Activated CD8-positive, alpha-beta memory T cell treated with anti-CD3 and anti-CD28 coated beads for 48 hours (primary cell): ENCODE measurements at regions not wholly inside any gene's neighbourhood (a gene's known extent, or its start where the extent isn't known, plus 50 kb on each side); places are given as distances from the start of the nearest gene placed in this dataset.
"Not testable (repeated sequence)": the region's sequence is repeated elsewhere in the genome, so short reads cannot be mapped to it uniquely, and the experiment has no call there.

ENCODE experiments used
- DNase-seq, 3 experiments: peaks; one replicate each; pipeline ENCODE4 v3.0.0-alpha.2; 2020; ENCODE audit warnings: low read depth in 2 of 3, low spot score in 2 of 3

DNA sequence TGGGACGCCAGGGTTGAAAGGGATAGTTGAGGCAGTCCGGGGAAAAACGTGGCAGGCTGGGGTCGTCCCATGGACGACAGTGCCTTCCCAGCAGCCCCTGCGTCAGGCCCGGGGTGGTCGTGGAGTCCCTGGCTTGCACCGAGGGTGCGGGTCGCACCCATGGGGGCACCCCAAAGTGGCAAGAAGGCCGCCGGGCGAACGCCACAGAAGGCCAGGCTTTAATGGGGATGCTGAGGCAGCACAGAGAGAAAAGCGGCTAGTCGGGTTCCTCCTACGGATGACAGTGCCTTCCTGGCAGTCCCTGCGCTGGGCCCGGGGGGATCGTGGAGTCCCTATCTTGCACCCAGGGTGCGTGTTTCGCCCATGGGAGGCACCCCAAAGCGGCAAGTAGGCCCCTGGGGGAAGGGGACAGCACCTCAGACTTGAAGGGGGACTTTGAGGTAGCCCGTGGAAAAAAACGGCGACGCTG is 158.6 kb upstream of the ALG10B start:
- no peak for DNase-seq

DNA sequence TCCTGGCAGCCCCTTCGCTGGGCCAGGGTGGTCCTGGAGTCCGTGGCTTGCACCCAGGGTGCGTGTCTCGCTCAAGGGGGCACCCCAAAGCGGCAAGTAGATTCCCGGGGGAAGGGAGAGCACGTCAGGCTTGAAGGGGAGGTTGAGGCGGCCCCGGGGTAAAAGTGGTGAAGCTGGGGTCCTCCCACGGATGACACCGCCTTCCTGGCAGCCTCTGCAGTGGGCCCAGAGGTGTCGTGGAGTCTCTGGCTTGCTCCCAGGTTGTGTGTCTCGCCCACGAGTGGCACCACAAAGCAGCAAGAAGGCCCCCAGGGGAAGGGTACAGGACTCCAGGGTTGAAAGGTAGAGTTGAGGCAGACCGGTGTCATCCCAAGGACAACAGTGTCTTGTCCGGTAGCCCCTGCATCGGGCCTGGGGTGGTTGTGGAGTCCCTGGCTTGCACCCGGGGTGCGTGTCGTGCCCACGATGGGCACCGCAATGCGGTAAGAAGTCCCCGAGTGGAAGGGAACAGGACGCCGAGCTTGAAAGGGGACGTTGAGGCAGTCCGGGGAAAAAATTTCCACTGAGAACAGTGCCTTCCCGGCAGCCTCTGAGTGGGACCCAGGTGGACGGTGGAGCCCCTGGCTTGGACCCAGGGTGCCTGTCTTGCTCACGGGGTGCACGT is 158.0 kb upstream of the ALG10B start:
- DNase-seq, result no peak

DNA sequence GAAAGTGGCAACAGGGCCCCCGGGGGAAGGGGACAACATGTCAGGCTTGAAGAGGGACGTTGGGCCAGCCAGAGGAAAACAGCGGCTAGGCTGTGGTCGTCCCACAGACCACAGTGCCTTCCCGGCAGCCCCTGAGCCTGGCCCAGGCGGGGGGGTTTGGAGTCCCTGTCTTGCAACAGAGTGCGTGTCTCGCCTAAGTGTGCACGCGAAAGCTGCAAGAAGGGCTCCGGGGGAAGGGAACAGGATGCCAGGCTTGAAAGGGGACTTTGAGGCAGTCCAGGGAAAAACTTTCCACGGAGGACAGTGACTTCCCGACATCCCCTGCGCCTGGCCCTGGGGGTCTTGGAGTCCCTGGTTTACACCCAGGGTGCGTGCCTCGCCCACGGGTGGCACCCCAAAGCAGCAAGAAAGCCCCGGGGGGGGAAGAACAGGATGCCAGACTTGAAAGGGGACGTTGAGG is 157.5 kb upstream of the ALG10B start:
- no peak for DNase-seq

DNA sequence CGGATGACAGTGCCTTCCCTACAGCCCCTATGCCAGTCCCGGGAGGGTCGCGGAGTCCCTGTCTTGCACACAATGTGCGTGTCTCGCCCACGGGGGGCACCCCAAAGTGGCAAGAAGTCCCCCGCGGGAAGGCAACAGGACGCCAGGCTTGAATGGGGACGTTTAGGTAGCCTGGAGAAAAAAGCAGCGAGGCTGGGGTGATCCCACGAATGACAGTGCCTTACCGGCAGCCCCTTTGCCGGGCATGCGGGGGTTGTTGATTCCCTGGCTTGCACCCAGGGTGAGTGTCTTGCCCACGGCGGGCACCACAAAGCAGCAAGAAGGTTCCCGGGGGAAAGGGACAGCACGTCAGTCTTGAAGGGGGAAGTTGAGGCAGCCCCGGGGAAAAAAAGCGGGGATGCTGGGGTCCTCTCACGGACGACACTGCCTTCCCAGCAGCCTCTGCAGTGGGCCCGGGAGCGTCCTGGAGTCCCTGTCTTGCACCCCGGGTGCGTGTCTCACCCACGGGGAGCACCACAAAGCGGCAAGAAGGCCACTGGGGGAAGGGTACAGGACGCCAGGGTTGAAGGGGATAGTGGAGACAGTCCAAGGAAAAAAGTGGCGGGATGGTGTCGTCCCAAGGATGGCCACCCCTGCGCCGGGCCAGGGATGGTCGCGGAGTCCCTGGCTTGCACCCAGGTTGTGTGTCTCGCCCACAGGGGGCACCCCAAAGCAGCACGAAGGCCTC is 156.8 kb upstream of the ALG10B start:
- DNase-seq, result no peak

DNA sequence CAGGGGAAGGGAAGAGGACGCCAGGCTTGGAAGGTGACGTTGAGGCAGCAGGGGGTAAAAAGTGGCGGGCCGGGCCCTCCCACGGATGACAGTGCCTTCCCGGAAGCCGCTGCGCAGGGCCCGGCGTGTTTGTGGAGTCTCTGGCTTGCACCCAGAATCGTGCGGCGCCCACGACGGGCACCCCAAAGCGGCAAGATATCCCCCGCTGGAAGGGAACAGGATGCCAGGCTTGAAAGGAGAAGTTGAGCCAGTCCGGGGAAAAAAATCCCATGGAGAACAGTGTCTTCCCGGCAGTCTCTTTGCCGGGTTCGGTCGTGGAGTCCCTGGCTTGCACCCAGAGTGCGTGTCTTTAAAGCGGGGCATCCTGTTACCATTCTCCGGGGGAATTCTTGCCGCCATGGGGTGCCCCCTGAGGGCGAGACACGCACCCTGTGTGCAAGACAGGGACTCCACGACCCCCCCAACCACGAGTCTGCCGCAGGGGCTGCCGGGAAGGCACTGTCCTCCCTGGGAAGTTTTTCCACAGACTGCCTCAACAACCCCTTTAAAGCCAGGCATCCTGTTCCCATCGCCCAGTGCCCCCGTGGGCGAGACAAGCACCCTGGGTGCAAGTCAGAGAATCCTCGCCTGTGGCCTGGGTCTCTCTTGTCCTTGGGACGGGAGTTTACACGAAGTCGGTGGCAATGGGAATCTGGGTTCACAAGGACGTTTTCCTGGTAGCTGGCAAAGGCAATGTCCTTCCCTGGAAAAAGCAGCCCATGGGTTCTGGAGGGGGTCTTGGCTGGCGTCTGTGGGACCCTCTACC is 156.1 kb upstream of the ALG10B start:
- no peak for DNase-seq

DNA sequence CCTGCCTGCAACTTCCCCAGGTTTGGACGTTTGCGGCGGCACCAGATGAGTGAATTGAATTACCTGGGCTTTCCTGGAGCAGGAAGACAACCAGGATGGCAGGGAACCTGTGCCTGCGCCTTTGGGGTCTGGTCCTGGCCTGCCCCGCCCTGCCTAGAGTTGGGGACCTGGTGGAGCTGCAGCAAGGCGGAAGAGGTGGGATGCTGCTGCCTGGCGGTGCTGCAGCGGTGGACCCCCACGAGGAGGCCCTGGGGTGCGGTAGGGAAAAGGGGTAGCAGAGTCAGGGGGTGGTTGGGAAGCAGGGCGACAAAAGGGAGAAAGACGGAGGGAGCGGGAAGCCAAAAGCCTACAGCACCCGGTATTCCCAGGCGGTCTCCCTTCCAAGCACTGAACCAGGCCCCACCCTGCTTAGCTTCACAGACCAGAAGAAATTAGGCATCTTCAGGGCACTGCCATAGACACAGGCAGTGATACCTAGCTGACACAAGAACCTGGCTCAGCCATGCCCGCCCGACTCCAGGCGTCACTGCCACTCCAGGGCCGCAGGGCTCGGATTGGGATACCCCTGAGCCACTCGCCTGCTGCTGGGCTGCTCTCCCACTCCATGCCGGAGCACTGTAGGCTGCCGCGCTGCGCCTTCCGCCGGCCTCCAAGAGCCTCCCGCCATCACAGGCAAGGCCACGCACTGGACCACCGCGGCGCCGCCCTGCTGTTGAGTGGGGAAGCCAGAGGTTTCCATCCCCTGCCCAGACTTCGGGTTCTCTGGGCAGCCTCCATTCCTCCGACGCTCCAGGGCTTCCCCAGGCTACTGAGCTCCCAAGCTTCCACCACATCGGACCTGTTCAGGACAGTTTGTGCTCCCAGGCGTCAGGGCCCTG is 155.2 kb upstream of the ALG10B start:
- DNase-seq, result no peak

DNA sequence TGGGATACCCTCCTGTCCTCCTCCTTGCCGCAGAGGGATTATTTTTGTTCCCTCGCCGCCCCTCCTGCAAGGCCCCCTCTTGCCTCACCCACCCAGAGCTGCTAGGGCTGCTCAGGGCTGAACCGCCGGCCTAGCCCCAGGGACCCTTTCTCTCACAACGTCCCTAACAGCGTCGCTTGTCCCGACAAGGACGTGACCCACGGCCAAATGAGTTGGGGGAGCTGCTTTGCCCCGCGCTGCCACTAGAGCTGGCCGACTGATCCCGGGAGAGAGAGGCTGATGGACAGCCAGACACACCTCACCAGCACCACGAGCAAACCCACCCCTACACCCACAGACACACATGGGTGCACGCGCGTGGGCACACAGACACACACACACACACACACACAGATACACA is 154.6 kb upstream of the ALG10B start:
- DNase-seq, result no peak

DNA sequence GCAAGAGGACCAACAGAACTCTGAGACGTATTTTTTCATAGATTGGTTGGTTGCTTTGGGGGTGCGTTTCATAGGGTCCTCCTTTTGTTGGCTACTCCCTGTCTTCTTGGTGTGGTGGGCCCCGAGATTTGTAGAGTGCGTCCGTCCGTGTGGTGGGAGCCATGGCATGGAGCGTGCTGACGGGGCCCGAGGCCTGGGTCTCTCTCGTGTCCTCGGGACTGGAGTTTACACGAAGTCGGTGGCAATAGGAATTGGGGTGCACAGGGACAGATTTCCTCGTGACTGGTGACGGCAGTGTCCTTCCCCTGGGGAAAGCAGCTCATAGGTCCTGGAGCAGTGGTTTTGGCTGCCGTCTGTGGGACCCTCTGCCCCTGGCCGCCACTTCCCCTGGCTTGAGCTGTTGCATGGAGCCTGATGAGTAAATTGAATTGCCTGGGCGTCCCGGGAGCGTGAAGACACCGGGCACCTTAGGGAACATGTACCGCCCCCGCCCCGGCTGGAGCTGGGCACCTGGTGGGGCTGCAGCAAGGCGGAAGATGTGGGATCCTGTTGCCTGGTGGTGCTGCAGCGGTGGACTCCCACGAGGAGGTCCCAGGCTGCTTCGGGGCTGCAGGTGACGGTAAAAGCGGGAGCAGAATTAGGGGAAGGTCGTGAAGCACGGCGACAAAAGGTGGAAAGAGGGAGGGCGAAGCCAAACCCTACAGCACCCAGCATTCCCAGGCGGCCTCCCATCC is 153.7 kb upstream of the ALG10B start:
- DNase-seq, result no peak

DNA sequence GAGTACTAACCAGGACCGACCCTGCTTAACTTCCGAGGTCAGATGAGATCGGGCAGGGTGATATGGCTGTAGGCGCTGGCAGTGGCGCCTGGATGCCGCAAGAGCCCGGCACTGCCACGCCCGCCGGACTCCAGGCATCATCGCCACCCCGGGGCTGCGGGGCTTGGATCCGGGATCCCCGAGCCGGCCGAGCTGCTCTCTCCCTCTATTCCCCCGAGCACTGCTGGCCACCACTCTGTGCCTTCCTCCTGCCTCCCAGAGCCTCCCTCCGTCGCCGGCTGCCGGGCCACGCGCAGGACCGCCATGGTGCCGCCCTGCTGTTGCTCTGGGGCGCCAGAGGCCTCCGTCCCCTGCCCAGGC is 153.2 kb upstream of the ALG10B start:
- no peak for DNase-seq

DNA sequence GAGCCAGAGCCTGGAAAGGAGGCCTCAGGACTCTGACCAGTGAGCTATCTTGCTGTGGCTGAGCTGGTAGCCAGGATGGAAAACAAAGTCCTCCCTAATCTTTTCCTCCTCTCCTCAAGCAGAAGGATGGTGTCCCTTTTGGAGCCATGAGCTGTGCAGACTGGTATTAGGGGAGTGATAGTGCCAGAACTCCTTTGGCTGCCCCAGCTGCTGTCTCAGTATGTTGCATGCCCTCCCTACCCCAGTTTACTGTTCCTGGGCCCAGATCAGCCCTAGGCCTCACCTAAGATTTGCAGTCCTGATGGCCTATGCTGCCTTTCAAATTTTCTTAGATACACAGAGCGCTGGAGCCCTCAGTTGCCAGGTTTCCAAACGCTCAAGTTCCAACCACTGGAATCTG is 150.3 kb upstream of the ALG10B start:
- DNase-seq, result no peak

DNA sequence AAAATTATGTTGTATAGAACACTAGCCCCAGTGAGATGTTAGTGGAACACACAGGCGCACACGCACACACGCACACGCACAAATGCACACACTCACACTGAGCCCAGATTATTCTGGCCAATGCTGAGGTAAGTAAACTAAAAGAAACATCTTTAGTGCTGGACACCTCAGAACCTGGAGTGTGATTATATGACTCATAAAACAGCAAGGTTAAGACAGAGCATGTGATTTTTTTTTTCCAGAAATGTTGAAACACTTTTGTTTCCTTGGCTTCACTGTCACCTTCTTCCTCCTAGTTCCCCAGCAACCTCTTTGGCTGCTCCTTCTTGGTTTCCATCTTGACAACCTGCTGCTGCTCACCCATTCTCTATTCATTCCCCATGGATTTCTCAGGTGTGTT is 141.0 kb upstream of the ALG10B start:
- DNase-seq, result no peak

DNA sequence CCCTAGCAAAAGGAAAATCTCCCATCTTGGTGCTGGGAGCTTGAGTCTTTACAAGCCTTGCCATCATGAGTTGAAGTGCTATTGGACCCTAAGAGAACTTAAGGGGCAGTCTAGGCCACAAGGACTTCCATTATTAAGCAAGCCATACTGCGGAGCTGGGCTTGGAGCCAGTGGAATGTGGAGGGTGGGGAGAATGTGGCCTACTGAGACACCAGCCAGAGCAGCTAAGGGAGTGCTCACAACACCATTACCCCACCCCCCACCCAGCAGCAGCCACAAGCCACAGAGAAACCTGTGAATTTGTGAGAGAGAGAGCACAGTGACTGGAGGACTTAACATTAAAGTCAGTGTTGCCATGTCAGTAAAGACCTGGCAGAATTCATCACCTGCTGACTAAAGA is 133.0 kb upstream of the ALG10B start:
- DNase-seq, result not testable (repeated sequence)

DNA sequence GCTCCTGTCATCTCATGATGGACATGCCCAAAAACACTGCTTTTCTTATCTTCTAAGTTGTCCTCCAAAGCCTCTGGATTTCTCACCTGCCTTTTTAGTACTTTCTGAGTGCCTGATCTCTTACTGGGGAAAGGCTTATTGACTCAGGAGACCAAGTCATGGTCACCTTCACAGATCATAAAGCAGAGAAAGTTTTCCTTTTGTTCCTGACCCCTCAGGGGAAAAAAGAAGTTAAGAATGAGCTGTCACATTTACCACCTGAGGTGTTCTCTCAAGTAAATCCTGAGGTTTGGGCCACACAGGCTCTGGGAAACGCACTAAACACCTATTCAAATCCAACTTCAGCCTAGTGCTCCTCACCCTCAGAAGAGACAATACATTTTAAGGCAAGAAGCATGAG is 119.3 kb upstream of the ALG10B start:
- DNase-seq, result not testable (repeated sequence)

DNA sequence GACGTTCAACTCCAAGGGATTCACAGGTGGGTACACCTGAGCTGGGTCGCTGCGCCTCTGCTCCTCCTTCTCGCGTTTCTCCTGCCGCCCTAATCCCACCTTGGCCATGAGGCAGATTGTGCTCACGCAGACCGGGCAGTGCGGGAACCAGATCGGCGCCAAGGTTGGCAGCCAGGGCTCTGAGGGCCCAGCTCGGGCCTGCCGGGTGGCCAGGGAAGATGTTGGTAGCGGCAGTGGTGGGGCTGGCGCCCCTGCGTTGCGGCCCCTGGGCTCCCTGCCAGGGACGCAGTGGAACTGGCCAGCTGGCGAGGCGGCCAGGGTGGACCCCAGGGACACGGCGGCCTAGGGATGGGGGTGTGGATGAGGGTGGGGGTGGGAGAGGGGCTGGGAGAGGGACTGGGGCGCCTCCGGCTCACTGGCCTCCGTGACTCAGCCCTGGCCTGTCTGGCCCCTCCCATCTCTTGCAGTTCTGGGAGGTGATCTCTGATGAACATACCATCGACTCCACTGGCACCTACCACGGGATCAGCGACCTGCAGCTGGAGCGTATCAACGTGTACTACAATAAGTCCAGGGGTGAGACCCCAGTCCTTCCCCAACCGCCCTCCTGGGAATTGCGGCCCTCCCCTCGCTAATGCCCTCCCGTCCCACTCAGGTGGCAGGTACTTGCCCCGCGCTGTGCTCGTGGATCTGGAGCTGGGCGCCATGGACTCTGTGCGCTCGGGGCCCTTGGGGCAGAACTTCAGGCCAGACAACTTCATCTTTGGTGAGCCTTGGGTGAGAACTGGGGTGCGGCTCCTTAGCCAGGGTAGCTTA is 114.9 kb upstream of the ALG10B start:
- DNase-seq, result no peak

DNA sequence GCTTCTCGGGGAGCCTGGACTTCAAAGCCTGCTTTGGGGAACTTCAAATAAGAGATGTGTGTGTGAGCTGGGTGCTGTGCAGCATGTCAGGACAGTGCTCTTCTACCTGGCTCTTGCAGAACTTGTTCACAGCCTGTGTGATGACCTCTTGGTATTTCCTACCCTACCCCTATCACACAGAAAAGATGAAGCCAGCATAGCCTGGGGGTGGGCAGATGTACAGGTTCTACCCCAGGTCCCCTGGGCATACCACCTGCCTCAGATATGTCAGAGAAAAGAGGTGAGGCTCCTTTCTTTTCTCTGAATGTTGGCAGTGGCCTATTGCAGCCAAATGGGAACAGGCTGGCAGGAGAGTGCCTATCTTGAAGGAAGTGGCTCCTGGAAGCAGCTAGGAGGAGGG is 111.7 kb upstream of the ALG10B start:
- DNase-seq, result no peak

DNA sequence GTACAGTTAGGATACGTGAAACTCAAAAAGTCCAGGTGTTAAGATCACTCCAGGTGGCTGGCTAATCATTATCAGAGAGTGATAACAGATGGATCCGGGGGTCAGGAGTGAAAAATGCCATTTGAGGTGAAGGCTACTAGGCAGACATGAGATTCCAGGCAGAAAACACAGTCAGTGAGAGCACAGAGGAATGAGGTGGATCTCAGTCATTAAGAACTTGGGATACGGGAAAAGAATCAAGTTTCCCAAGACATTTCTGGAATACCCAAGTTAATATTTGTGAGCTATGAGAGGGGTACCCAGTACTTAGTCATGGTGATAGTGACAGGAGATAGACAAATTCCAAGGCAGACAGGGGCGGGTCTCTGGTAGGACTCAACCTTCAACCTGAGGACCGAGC is 94.6 kb upstream of the ALG10B start:
- DNase-seq, result no peak

DNA sequence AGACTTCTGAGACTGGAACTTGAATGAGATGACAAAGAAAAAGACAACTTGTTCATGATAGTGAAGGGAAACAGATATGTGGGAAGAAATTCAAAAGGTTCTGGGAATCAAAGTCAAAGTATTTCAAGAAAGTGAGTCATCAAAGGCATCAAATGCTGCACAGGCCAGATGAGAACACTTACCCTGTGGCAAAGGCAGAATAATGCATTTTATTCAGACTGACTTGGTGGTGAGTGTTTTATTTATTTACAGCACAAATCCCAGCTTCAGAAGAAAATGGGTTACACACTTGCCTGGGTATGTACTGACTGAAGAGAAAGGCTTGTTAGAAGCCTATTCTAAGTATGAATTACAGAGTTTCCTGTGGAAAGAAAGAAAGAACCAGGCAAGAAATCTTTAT is 78.2 kb upstream of the ALG10B start:
- not testable (repeated sequence) for DNase-seq

DNA sequence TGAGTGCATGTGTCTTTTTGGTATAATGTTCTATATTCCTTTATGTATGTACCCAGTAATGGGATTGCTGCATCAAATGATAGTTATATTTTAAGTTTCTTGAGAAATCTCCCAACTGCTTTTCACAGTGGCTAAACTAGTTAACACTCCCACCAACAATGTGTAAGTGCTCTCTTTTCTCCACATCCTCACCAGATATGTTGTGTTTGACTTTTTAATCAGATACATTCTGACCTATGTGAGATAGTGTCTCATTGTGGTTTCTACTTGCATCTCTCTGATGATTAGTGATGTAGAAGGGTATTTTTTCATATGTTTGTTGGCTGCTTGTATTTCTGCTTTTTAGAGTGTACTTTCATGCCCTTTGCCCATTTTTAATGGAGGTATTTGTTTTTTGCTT is 62.8 kb upstream of the ALG10B start:
- DNase-seq, result no peak

DNA sequence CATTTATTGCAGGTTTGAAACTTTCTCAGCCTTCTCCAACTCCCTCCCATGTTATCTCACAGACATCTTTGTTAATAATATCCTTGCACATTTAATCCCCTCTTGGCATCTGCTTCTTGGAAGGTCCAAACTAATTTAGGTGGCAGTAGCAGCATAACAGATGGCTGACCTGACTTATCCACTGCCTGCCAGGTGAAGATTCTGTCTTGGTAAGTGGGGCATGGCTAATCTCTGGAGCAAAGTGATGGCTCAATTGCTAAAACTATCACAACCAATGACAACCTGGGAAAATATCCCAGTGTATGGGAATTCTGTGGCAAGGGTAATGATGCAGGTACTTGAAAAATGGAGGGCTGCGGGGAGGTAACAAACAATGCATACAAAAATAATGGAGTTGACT is 58.2 kb upstream of the ALG10B start:
- DNase-seq, result no peak
